HEK293 (cell line): ENCODE measurements at regions not wholly inside any gene's neighbourhood (a gene's known extent, or its start where the extent isn't known, plus 50 kb on each side); places are given as distances from the start of the nearest gene placed in this dataset.

ENCODE experiments used
- CTCF ChIA-PET: fragments of 350-600 bp; formaldehyde crosslinking; extraction: SDS; loops from one replicate; lab custom pipeline; 2021; ENCODE audit warnings: antibody characterized with exemption; lab: Yijun Ruan, JAX
- POLR2A ChIA-PET: fragments of 300-600 bp; formaldehyde crosslinking; extraction: SDS; loops from one replicate; lab custom pipeline; 2020; ENCODE audit warnings: antibody characterized with exemption, inconsistent platforms; lab: Yijun Ruan, JAX
- H3K27ac ChIP-seq: fragments of 200-500 bp; sonication (Bioruptor generic); 2 replicates; pipeline ENCODE4 v1.5.1; 2014; ENCODE audit warnings: low read depth, low read length, control low read depth, inconsistent platforms; ENCODE audit errors: extremely low read depth
- H3K36me3 ChIP-seq, 2 experiments: fragments of 200-500 bp in 1 of 2; sonication (Bioruptor generic) in 1 of 2; 1 replicate in 1 of 2; 2 replicates in 1 of 2; pipeline ENCODE4 v1.5.1; 2014 to 2017; ENCODE audit warnings: inconsistent platforms in 2 of 2, low read length in 2 of 2; ENCODE audit not compliant: control insufficient read depth in 2 of 2, insufficient read depth in 1 of 2
- H3K4me1 ChIP-seq: fragments of 200-500 bp; sonication (Bioruptor generic); 2 replicates; pipeline ENCODE4 v1.5.1; 2014; ENCODE audit warnings: mild to moderate bottlenecking, low read length, inconsistent platforms; ENCODE audit not compliant: control insufficient read depth, insufficient read depth
- H3K4me3 ChIP-seq: 2 replicates; pipeline ENCODE4 v1.5.1; 2011; ENCODE audit warnings: low read depth, mild to moderate bottlenecking, control low read depth, low read length, moderate library complexity
- H3K9me3 ChIP-seq: fragments of 200-500 bp; sonication (Bioruptor generic); 2 replicates; pipeline ENCODE4 v1.5.1; 2014; ENCODE audit warnings: low read depth, low read length, inconsistent platforms; ENCODE audit not compliant: control insufficient read depth, insufficient read depth
- BCL11A ChIP-seq: fragments of 450-650 bp; formaldehyde crosslinking; IDR thresholded peaks from 2 replicates; pipeline ENCODE4 v1.5.1; 2016; ENCODE audit warnings: low read depth, missing biosample characterization, missing genetic modification characterization
- BCL6B ChIP-seq: fragments of 450-650 bp; formaldehyde crosslinking; IDR thresholded peaks from 2 replicates; pipeline ENCODE4 v1.5.1; 2017; ENCODE audit warnings: missing biosample characterization, missing genetic modification characterization
- KLF16 ChIP-seq: fragments of 450-650 bp; formaldehyde crosslinking; IDR thresholded peaks from 2 replicates; pipeline ENCODE4 v1.5.1; 2017; ENCODE audit warnings: missing biosample characterization, missing genetic modification characterization
- OVOL3 ChIP-seq: fragments of 450-650 bp; formaldehyde crosslinking; IDR thresholded peaks from 2 replicates; pipeline ENCODE4 v1.5.1; 2016; ENCODE audit warnings: missing biosample characterization, missing genetic modification characterization
- SP2 ChIP-seq: fragments of 450-650 bp; formaldehyde crosslinking; IDR thresholded peaks from 2 replicates; pipeline ENCODE4 v1.5.1; 2016; ENCODE audit warnings: missing biosample characterization, missing genetic modification characterization
- SP7 ChIP-seq: fragments of 450-650 bp; formaldehyde crosslinking; IDR thresholded peaks from 2 replicates; pipeline ENCODE4 v1.5.1; 2016; ENCODE audit warnings: missing biosample characterization, missing genetic modification characterization
- TCF7L2 ChIP-seq: IDR thresholded peaks from 2 replicates; pipeline ENCODE4 v1.6.1; 2011; ENCODE audit warnings: low read depth, mild to moderate bottlenecking, inconsistent platforms, low read length, moderate library complexity, borderline replicate concordance
- YY1 ChIP-seq: fragments of 450-650 bp; formaldehyde crosslinking; IDR thresholded peaks from 2 replicates; pipeline ENCODE4 v1.5.1; 2018; ENCODE audit warnings: missing biosample characterization, missing genetic modification characterization
- ZEB2 ChIP-seq: fragments of 450-650 bp; formaldehyde crosslinking; IDR thresholded peaks from 2 replicates; pipeline ENCODE4 v1.5.1; 2016; ENCODE audit warnings: missing biosample characterization, missing genetic modification characterization
- ZFP3 ChIP-seq: fragments of 450-650 bp; formaldehyde crosslinking; IDR thresholded peaks from 2 replicates; pipeline ENCODE4 v1.5.1; 2016; ENCODE audit warnings: low read depth, missing biosample characterization, missing genetic modification characterization
- ZIC2 ChIP-seq: fragments of 450-650 bp; formaldehyde crosslinking; IDR thresholded peaks from 2 replicates; pipeline ENCODE4 v1.5.1; 2016; ENCODE audit warnings: missing biosample characterization, missing genetic modification characterization
- ZNF114 ChIP-seq: fragments of 450-650 bp; formaldehyde crosslinking; IDR thresholded peaks from 2 replicates; pipeline ENCODE4 v1.5.0; 2017; ENCODE audit warnings: missing biosample characterization, missing genetic modification characterization
- ZNF133 ChIP-seq: fragments of 450-650 bp; formaldehyde crosslinking; IDR thresholded peaks from 2 replicates; pipeline ENCODE4 v1.5.1; 2016; ENCODE audit warnings: missing biosample characterization, missing genetic modification characterization
- ZNF37A ChIP-seq: fragments of 450-650 bp; IDR thresholded peaks from 2 replicates; pipeline ENCODE4 v1.5.1; 2018; ENCODE audit warnings: missing biosample characterization, missing genetic modification characterization
- ZNF529 ChIP-seq: fragments of 450-650 bp; formaldehyde crosslinking; IDR thresholded peaks from 2 replicates; pipeline ENCODE4 v1.5.1; 2017; ENCODE audit warnings: missing genetic modification characterization, missing biosample characterization; ENCODE audit not compliant: insufficient replicate concordance
- ZNF561 ChIP-seq: fragments of 450-650 bp; IDR thresholded peaks from 2 replicates; pipeline ENCODE4 v1.5.1; 2018; ENCODE audit warnings: missing biosample characterization, missing genetic modification characterization, borderline replicate concordance
- ZNF629 ChIP-seq: fragments of 450-650 bp; formaldehyde crosslinking; IDR thresholded peaks from 2 replicates; pipeline ENCODE4 v1.5.1; 2017; ENCODE audit warnings: missing biosample characterization, missing genetic modification characterization
- ZNF664 ChIP-seq: fragments of 450-650 bp; formaldehyde crosslinking; IDR thresholded peaks from 2 replicates; pipeline ENCODE4 v1.5.1; 2016; ENCODE audit warnings: missing biosample characterization, missing genetic modification characterization
- ZNF677 ChIP-seq: fragments of 450-650 bp; IDR thresholded peaks from 2 replicates; pipeline ENCODE4 v1.5.0; 2018; ENCODE audit warnings: missing biosample characterization, mild to moderate bottlenecking, missing genetic modification characterization, moderate library complexity
- TF ChIP-seq, protein P1 (sequence below): fragments of 450-650 bp; formaldehyde crosslinking; IDR thresholded peaks from 2 replicates; pipeline ENCODE4 v1.5.1; 2016; ENCODE audit warnings: missing biosample characterization, missing genetic modification characterization
- TF ChIP-seq, protein P2 (sequence below): fragments of 450-650 bp; formaldehyde crosslinking; IDR thresholded peaks from 2 replicates; pipeline ENCODE4 v1.5.0; 2017; ENCODE audit warnings: missing biosample characterization, missing genetic modification characterization, borderline replicate concordance

DNA sequence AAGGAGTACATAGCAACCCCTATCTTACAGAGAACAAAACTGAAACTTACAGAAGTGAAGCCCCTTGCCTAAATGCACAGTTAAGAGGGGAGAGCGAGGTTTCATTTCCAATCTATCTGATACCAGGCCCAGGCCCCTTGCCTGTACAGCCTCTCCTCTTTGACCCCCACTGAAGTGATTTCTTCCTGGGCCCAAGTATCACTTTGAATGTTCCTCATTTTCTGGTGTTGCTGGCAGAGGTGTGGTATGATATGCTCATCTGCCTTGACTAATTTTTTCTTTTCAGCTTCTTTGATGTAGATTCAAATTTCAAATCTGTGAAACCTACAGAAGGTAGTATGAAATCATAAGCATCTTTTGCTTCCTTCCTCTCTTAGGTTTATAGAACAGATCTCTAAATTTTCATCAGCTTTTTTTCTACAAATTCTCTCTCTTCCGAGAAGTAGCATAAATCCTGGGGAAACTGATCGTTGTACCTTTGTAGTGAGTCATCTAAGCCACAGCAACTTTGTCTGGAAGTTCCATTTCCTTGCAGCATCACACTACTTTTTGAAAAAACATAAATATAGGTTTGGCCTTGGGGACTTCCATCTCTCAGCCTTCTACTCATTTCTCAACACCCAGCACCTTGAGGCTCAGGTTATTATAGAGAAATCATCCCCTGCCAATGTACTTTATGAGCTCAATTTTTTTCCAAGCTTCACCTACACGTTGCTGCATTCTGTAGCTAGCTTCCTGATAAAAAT is 402.4 kb upstream of the PTGER4 start (continued):
- TF ChIP-seq ZNF37A (tag by site-specific recombination): no peak

DNA sequence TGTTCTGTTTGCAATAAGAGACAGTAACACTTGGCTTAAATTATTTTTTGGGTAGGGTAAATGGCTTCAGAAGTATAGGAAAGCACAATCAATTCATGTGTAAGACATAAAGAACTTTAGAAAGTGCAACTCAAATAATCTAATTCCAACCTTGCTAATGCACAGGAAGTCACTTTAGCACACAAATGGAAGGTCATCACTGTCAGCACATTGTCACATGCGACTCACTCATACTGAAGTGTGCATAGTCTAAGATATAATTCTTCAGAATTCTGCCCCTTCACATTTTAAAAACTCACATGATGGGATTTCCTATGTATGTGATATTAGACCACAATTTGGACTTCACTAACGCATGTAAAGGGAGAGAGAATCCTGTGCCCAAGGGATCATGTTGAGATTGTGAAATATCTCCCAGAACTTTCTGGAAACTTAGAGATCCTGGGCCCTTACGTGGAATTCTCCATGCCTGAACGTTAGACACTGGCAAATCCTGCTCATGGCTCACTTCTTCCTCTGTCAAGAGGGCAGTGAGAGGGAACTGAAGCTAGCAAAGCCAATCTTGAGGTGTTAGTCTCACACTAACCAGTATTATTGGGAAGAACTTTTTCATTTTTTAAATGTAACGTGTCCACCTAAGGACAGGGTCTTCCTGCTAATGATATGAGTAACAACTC is 403.2 kb upstream of the PTGER4 start:
- no peak overlapping the region for H3K4me3 ChIP-seq
- no peaks in the 10 kb centered on the region for H3K4me1 ChIP-seq
- CTCF ChIA-PET: no interaction called here
- no peaks in the 10 kb centered on the region for H3K36me3 ChIP-seq
- no peak overlapping the region for H3K27ac ChIP-seq
- POLR2A ChIA-PET: no interaction called here
- no peaks in the 10 kb centered on the region for H3K9me3 ChIP-seq
- no peak for TF ChIP-seq YY1
- no peak for TF ChIP-seq SP7
- no peak for TF ChIP-seq ZNF677 (tag by site-specific recombination)
- TF ChIP-seq, protein P1, sequence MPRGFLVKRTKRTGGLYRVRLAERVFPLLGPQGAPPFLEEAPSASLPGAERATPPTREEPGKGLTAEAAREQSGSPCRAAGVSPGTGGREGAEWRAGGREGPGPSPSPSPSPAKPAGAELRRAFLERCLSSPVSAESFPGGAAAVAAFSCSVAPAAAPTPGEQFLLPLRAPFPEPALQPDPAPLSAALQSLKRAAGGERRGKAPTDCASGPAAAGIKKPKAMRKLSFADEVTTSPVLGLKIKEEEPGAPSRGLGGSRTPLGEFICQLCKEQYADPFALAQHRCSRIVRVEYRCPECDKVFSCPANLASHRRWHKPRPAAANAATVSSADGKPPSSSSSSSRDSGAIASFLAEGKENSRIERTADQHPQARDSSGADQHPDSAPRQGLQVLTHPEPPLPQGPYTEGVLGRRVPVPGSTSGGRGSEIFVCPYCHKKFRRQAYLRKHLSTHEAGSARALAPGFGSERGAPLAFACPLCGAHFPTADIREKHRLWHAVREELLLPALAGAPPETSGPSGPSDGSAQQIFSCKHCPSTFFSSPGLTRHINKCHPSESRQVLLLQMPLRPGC (tag by site-specific recombination): no peak
- no peak for TF ChIP-seq TCF7L2
- no peak for TF ChIP-seq BCL11A (tag by site-specific recombination)
- TF ChIP-seq, protein P2, sequence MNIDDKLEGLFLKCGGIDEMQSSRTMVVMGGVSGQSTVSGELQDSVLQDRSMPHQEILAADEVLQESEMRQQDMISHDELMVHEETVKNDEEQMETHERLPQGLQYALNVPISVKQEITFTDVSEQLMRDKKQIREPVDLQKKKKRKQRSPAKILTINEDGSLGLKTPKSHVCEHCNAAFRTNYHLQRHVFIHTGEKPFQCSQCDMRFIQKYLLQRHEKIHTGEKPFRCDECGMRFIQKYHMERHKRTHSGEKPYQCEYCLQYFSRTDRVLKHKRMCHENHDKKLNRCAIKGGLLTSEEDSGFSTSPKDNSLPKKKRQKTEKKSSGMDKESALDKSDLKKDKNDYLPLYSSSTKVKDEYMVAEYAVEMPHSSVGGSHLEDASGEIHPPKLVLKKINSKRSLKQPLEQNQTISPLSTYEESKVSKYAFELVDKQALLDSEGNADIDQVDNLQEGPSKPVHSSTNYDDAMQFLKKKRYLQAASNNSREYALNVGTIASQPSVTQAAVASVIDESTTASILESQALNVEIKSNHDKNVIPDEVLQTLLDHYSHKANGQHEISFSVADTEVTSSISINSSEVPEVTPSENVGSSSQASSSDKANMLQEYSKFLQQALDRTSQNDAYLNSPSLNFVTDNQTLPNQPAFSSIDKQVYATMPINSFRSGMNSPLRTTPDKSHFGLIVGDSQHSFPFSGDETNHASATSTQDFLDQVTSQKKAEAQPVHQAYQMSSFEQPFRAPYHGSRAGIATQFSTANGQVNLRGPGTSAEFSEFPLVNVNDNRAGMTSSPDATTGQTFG (tag by site-specific recombination): no peak
- no peak for TF ChIP-seq ZNF629
- TF ChIP-seq OVOL3 (tag by site-specific recombination): no peak
- no peak for TF ChIP-seq ZNF664 (tag by site-specific recombination)
- no peak for TF ChIP-seq KLF16
- no peak for TF ChIP-seq ZNF561
- no peak for TF ChIP-seq ZEB2 (tag by site-specific recombination)
- no peak for TF ChIP-seq ZIC2 (tag by site-specific recombination)
- TF ChIP-seq ZNF133 (tag by site-specific recombination): no peak
- TF ChIP-seq ZNF114: no peak
- TF ChIP-seq ZFP3 (tag by site-specific recombination): no peak
- no peak for TF ChIP-seq ZNF529 (tag by site-specific recombination)
- TF ChIP-seq SP2: no peak
- TF ChIP-seq BCL6B: no peak
